ENCODE measurements at regions not wholly inside any gene's neighbourhood (a gene's known extent, or its start where the extent isn't known, plus 50 kb on each side); places are given as distances from the start of the nearest gene placed in this dataset.

- Histone ChIP-seq H3K4me3 (no peak overlapping the region), H3K4me1 (no peaks in the 10 kb centered on the region), H3K27ac (no peak overlapping the region), H3K9me3 (peaks cover 0 to 2% (median 0%) of the 10 kb centered on the region in 11 donors), H3K36me3 (no peaks in the 10 kb centered on the region), H3K27me3 (no peaks in the 10 kb centered on the region)
- DNase-seq: no peak
- no peak for ATAC-seq
- TF ChIP-seq CTCF (IDR thresholded peaks at IDR 0.05): no peak
- WGBS, 2 donors: 75 to 82% methylated on average over 5 of the region's 5 CpGs
- intact Hi-C loops (cut with DNase I): no loop called here
Observed at GRCh38 chr18:64852281-64852680, 703.4 kb upstream of the LINC00305 start.

- no peak overlapping the region for H3K27ac ChIP-seq
- no peaks in the 10 kb centered on the region for H3K4me1 ChIP-seq
- no peaks in the 10 kb centered on the region for H3K27me3 ChIP-seq
- WGBS, 2 donors: 78 to 80% methylated on average over 6 of the region's 6 CpGs
- no peak for TF ChIP-seq CTCF (IDR thresholded peaks at IDR 0.05)
- ATAC-seq (peak in 1 of 8 donors; percentile 68), DNase-seq (no peak)
- no peaks in the 10 kb centered on the region for H3K36me3 ChIP-seq
- intact Hi-C loops (cut with DNase I): no loop called here
- H3K4me3 ChIP-seq: no peak overlapping the region
- peaks cover 0 to 5% (median 0%) of the 10 kb centered on the region in 11 donors for H3K9me3 ChIP-seq
Observed at GRCh38 chr18:64851726-64852125, 702.8 kb upstream of the LINC00305 start.

- no peak overlapping the region for H3K27ac ChIP-seq
- ATAC-seq (no peak), DNase-seq (no peak)
- no peaks in the 10 kb centered on the region for H3K27me3 ChIP-seq
- H3K36me3 ChIP-seq: no peaks in the 10 kb centered on the region
- no peak for TF ChIP-seq CTCF (IDR thresholded peaks at IDR 0.05)
- H3K4me3 ChIP-seq: no peak overlapping the region
- intact Hi-C loops (cut with DNase I): no loop called here
- H3K9me3 ChIP-seq: peaks cover 0 to 5% (median 0%) of the 10 kb centered on the region in 11 donors
- 80 to 82% methylated on average over 1 of the region's 1 CpG for WGBS, 2 donors
- H3K4me1 ChIP-seq: no peaks in the 10 kb centered on the region
Observed at GRCh38 chr18:64850791-64851190, 701.9 kb upstream of the LINC00305 start.

GRCh38 chr18:64840911-64841701 lies 692.2 kb upstream of the LINC00305 start:
- Histone ChIP-seq H3K27me3 (no peaks in the 10 kb centered on the region), H3K36me3 (no peaks in the 10 kb centered on the region), H3K27ac (no peak overlapping the region), H3K4me1 (no peaks in the 10 kb centered on the region), H3K9me3 (no peaks in the 10 kb centered on the region), H3K4me3 (no peak overlapping the region)
- 54 to 61% methylated on average over 2 of the region's 2 CpGs for WGBS, 2 donors
- TF ChIP-seq CTCF (IDR thresholded peaks at IDR 0.05): no peak
- intact Hi-C loops (cut with DNase I): no loop called here
- no peak for ATAC-seq
- no peak for DNase-seq

Data from heart right ventricle (tissue), 16 donors.